ENCODE measurements at regions not wholly inside any gene's neighbourhood (a gene's known extent, or its start where the extent isn't known, plus 50 kb on each side); places are given as distances from the start of the nearest gene placed in this dataset.

GRCh38 chr1:178637841-178638240 lies 87.2 kb upstream of the RALGPS2 start:
- H2AFZ ChIP-seq (ENCODE audit: low read length): no peak overlapping the region
- no peak for ATAC-seq
- H3K9me3 ChIP-seq (ENCODE audit: low read length): no peaks in the 10 kb centered on the region
- no peaks in the 10 kb centered on the region for H3K27me3 ChIP-seq (ENCODE audit: low read length)
- no peak overlapping the region for H3K4me2 ChIP-seq (ENCODE audit: low read length)
- intact Hi-C loops (cut with micrococcal nuclease): no loop called here
- H3K9ac ChIP-seq (ENCODE audit: low read length): no peak overlapping the region
- H3F3A ChIP-seq (ENCODE audit: low read length, unreplicated experiment): peaks cover 8% of the 10 kb centered on the region
- no peak overlapping the region for H3K27ac ChIP-seq (ENCODE audit: low read length)
- no peak for DNase-seq
- BruUV-seq (replicated peaks): no TSS peak
- no peaks in the 10 kb centered on the region for H3K9me2 ChIP-seq (replicated peaks; ENCODE audit: low read length)
- H4K20me1 ChIP-seq (ENCODE audit: low read length): no peaks in the 10 kb centered on the region
- TF ChIP-seq CTCF (conservative IDR thresholded peaks at IDR 0.05; ENCODE audit: low read depth, low read length): no peak
- TF ChIP-seq EZH2phosphoT487 (IDR thresholded peaks at IDR 0.05; ENCODE audit: borderline replicate concordance, low read length): no peak
- TF ChIP-seq EZH2 (IDR thresholded peaks at IDR 0.05; ENCODE audit: low read length, unreplicated experiment): no peak
- CTCF ChIA-PET: no interaction called here
- no peak overlapping the region for H3K4me3 ChIP-seq (ENCODE audit: low read length)
- H3K4me1 ChIP-seq (ENCODE audit: insufficient read depth, low read length): peaks cover 14% of the 10 kb centered on the region
- H3K79me2 ChIP-seq (ENCODE audit: low read length): no peaks in the 10 kb centered on the region
- no peaks in the 10 kb centered on the region for H3K36me3 ChIP-seq (ENCODE audit: low read depth, low read length)
- POLR2A ChIA-PET (ENCODE audit: unreplicated experiment): no interaction called here

- POLR2A ChIA-PET (ENCODE audit: unreplicated experiment): interaction anchor here (0.6 kb wide), 1 partner anchor 29 kb away, joined by 7 read pairs; no protein-coding TSS in a partner anchor
- Histone ChIP-seq H3F3A (ENCODE audit: low read length, unreplicated experiment) (no peaks in the 10 kb centered on the region), H3K9me3 (ENCODE audit: low read length) (no peaks in the 10 kb centered on the region), H3K4me3 (ENCODE audit: low read length) (no peak overlapping the region), H2AFZ (ENCODE audit: low read length) (no peak overlapping the region), H3K36me3 (ENCODE audit: low read depth, low read length) (no peaks in the 10 kb centered on the region), H3K9ac (ENCODE audit: low read length) (no peak overlapping the region), H3K79me2 (ENCODE audit: low read length) (no peaks in the 10 kb centered on the region), H3K4me2 (ENCODE audit: low read length) (no peak overlapping the region), H4K20me1 (ENCODE audit: low read length) (no peaks in the 10 kb centered on the region), H3K4me1 (ENCODE audit: insufficient read depth, low read length) (0 out of 2 replicates have a peak, but pooled peaks cover 7% of the 10 kb centered on the region), H3K27me3 (ENCODE audit: low read length) (no peaks in the 10 kb centered on the region), H3K9me2 (replicated peaks; ENCODE audit: low read length) (no peaks in the 10 kb centered on the region), H3K27ac (ENCODE audit: low read length) (no peak overlapping the region)
- BruUV-seq (replicated peaks): no TSS peak
- no peak for ATAC-seq
- TF ChIP-seq EZH2phosphoT487 (IDR thresholded peaks at IDR 0.05; ENCODE audit: borderline replicate concordance, low read length) (no peak), EZH2 (IDR thresholded peaks at IDR 0.05; ENCODE audit: low read length, unreplicated experiment) (no peak), CTCF (conservative IDR thresholded peaks at IDR 0.05; ENCODE audit: low read depth, low read length) (no peak)
- no peak for DNase-seq
- CTCF ChIA-PET: no interaction called here
- intact Hi-C loops (cut with micrococcal nuclease): no loop called here
Measured at GRCh38 chr1:178639326-178639725, 85.7 kb upstream of the RALGPS2 start.

- no TSS peak for BruUV-seq (replicated peaks)
- no peak overlapping the region for H3K4me3 ChIP-seq (ENCODE audit: low read length)
- no peak overlapping the region for H3K9ac ChIP-seq (ENCODE audit: low read length)
- H2AFZ ChIP-seq (ENCODE audit: low read length): no peak overlapping the region
- no peaks in the 10 kb centered on the region for H4K20me1 ChIP-seq (ENCODE audit: low read length)
- ChIA-PET POLR2A (ENCODE audit: unreplicated experiment) (no interaction called here), CTCF (no interaction called here)
- no peaks in the 10 kb centered on the region for H3K9me3 ChIP-seq (ENCODE audit: low read length)
- H3K4me1 ChIP-seq (ENCODE audit: insufficient read depth, low read length): 0 out of 2 replicates have a peak, but pooled peaks cover 7% of the 10 kb centered on the region
- no peak for DNase-seq
- intact Hi-C loops (cut with micrococcal nuclease): no loop called here
- no peak overlapping the region for H3K27ac ChIP-seq (ENCODE audit: low read length)
- H3K36me3 ChIP-seq (ENCODE audit: low read depth, low read length): no peaks in the 10 kb centered on the region
- H3K27me3 ChIP-seq (ENCODE audit: low read length): no peaks in the 10 kb centered on the region
- H3K79me2 ChIP-seq (ENCODE audit: low read length): no peaks in the 10 kb centered on the region
- H3K4me2 ChIP-seq (ENCODE audit: low read length): no peak overlapping the region
- H3K9me2 ChIP-seq (replicated peaks; ENCODE audit: low read length): no peaks in the 10 kb centered on the region
- TF ChIP-seq CTCF (conservative IDR thresholded peaks at IDR 0.05; ENCODE audit: low read depth, low read length) (no peak), EZH2 (IDR thresholded peaks at IDR 0.05; ENCODE audit: low read length, unreplicated experiment) (no peak), EZH2phosphoT487 (IDR thresholded peaks at IDR 0.05; ENCODE audit: borderline replicate concordance, low read length) (no peak)
- no peak for ATAC-seq
- no peaks in the 10 kb centered on the region for H3F3A ChIP-seq (ENCODE audit: low read length, unreplicated experiment)
Measured at GRCh38 chr1:178642282-178642681, 82.8 kb upstream of the RALGPS2 start.
